MG63 (cell line): ENCODE measurements at regions not wholly inside any gene's neighbourhood (a gene's known extent, or its start where the extent isn't known, plus 50 kb on each side); places are given as distances from the start of the nearest gene placed in this dataset.
"Not testable (repeated sequence)": the region's sequence is repeated elsewhere in the genome, so short reads cannot be mapped to it uniquely, and the experiment has no call there.

ENCODE experiments used
- DNase-seq: peaks from one replicate; pipeline ENCODE4 v3.0.0-alpha.2; 2020
- H3K27me3 ChIP-seq: fragments of 250-450 bp; sonication (Bioruptor Pico); 2 replicates; pipeline ENCODE4 v1.5.1; 2020; ENCODE audit warnings: mild to moderate bottlenecking, moderate library complexity
- H3K36me3 ChIP-seq: fragments of 250-450 bp; sonication (Bioruptor Pico); 2 replicates; pipeline ENCODE4 v1.5.1; 2020; ENCODE audit warnings: mild to moderate bottlenecking, moderate library complexity
- H3K4me3 ChIP-seq: fragments of 250-450 bp; sonication (Bioruptor Pico); 2 replicates; pipeline ENCODE4 v1.5.1; 2020; ENCODE audit warnings: mild to moderate bottlenecking, moderate library complexity
- H3K9me3 ChIP-seq: fragments of 250-450 bp; sonication (Bioruptor Pico); 2 replicates; pipeline ENCODE4 v1.5.1; 2020; ENCODE audit warnings: mild to moderate bottlenecking, moderate library complexity

DNA sequence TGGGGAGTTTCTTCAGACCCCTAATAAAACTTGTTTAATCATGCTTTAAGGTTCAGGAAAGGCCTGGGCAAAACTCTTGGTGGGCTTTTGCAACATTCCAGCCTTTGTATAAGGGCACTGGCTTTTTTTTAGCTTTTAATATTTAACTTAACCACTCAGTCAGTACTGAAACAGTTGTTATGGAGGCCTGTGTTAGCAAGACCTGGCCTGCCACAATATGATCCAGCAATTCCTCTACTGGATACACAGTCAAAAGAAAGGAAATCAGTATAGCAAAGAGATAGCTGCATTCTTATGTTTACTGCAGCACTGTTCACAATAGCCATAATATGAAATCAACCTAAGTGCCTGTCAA, 75.1 kb upstream of the COG2 start:
- H3K4me3 ChIP-seq, result no peak overlapping the region
- no peaks in the 10 kb centered on the region; the same call in 1 of the 2 replicates for H3K9me3 ChIP-seq
- H3K36me3 ChIP-seq, result no peaks in the 10 kb centered on the region
- H3K27me3 ChIP-seq, result peaks cover 29% of the 10 kb centered on the region
- DNase-seq, result no peak

GRCh38 chr1:230566532-230567220, 75.6 kb upstream of the COG2 start:
- H3K9me3 ChIP-seq, H3K36me3 ChIP-seq, DNase-seq, H3K4me3 ChIP-seq: not testable (repeated sequence)
- peaks cover 26% of the 10 kb centered on the region for H3K27me3 ChIP-seq

GRCh38 chr1:230565141-230565540, 77.1 kb upstream of the COG2 start:
- Histone ChIP-seq H3K9me3 (no peaks in the 10 kb centered on the region; the same call in 1 of the 2 replicates), H3K36me3 (no peaks in the 10 kb centered on the region), H3K27me3 (peaks cover 22% of the 10 kb centered on the region), H3K4me3 (no peak overlapping the region)
- no peak for DNase-seq

- Histone ChIP-seq H3K4me3 (no peak overlapping the region), H3K27me3 (peaks cover 27% of the 10 kb centered on the region), H3K36me3 (no peaks in the 10 kb centered on the region), H3K9me3 (no peaks in the 10 kb centered on the region; the same call in 1 of the 2 replicates)
- no peak for DNase-seq
Observed at GRCh38 chr1:230563591-230563990, 78.7 kb upstream of the COG2 start.

DNA sequence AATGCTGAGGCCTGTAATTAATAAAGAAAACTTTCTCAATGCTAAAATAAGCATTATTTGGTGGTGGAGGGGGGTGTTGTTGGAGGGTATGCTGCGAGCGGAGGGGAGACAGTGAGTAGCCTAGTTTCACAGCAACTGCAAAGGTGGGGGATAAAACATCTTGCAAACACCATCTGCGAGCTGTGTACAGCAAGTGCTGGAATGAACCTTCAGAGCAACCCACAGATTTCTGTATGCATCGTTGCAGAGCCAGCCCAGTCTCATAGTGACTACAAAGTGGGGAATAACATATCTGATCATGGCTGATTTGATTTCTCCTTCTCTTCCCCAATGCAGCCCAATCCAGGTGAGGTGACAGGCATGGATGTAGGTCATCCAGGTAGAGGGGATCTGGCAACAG, 80.7 kb upstream of the COG2 start:
- Histone ChIP-seq H3K36me3 (no peaks in the 10 kb centered on the region), H3K9me3 (no peaks in the 10 kb centered on the region; the same call in 1 of the 2 replicates), H3K4me3 (no peak overlapping the region), H3K27me3 (peaks cover 30% of the 10 kb centered on the region)
- DNase-seq, result no peak

GRCh38 chr1:230558324-230558723, 84.0 kb upstream of the COG2 start:
- no peak for DNase-seq
- Histone ChIP-seq H3K36me3 (no peaks in the 10 kb centered on the region), H3K9me3 (no peaks in the 10 kb centered on the region), H3K4me3 (no peak overlapping the region), H3K27me3 (peaks cover 27% of the 10 kb centered on the region)

DNA sequence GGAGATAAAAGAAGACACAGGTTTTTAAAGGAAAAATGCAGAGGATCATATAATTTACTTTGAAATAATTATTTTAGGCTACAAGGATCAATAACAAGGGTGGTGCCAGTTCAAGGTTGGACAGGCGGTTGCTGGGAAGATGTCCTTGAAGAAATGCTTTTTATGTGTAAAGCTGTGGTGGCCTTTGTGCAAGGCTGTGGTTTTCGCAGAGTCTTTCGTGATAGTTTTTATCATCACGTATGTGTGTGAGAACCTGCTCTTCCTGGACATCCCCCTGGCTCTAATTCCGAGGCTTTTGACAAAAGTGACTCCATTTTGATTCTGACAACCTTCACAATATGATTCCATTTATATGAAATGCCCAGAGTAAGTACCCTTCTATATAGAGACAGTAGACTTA, 85.8 kb upstream of the COG2 start:
- H3K27me3 ChIP-seq, result peaks cover 29% of the 10 kb centered on the region
- H3K4me3 ChIP-seq, result no peak overlapping the region
- no peaks in the 10 kb centered on the region for H3K36me3 ChIP-seq
- no peaks in the 10 kb centered on the region for H3K9me3 ChIP-seq
- no peak for DNase-seq

GRCh38 chr1:230555814-230556213, 86.5 kb upstream of the COG2 start:
- Histone ChIP-seq H3K9me3 (no peaks in the 10 kb centered on the region), H3K27me3 (peaks cover 29% of the 10 kb centered on the region), H3K36me3 (no peaks in the 10 kb centered on the region), H3K4me3 (no peak overlapping the region)
- no peak for DNase-seq

- Histone ChIP-seq H3K4me3 (no peak overlapping the region), H3K36me3 (no peaks in the 10 kb centered on the region), H3K9me3 (no peaks in the 10 kb centered on the region), H3K27me3 (peaks cover 21% of the 10 kb centered on the region)
- no peak for DNase-seq
Observed at GRCh38 chr1:230552880-230553279, 89.4 kb upstream of the COG2 start.

DNA sequence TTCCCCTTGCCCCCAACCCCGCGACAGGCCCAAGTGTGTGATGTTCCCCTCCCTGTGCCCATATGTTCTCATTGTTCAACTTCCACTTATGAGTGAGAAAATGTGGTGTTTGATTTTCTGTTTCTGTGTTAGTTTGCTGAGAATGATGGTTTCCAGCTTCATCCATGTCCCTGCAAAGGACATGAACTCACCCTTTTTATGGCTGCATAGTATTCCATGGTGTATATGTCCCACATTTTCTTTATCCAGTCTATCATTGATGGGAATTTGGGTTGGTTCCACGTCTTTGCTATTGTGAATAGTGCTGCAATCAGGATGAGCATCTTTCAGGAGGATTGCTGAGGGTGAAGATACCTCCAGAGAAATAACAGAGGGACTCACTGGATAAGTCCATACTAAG, 91.3 kb upstream of the COG2 start:
- H3K36me3 ChIP-seq, DNase-seq, H3K9me3 ChIP-seq, H3K4me3 ChIP-seq: not testable (repeated sequence)
- H3K27me3 ChIP-seq, result peaks cover 11% of the 10 kb centered on the region

DNA sequence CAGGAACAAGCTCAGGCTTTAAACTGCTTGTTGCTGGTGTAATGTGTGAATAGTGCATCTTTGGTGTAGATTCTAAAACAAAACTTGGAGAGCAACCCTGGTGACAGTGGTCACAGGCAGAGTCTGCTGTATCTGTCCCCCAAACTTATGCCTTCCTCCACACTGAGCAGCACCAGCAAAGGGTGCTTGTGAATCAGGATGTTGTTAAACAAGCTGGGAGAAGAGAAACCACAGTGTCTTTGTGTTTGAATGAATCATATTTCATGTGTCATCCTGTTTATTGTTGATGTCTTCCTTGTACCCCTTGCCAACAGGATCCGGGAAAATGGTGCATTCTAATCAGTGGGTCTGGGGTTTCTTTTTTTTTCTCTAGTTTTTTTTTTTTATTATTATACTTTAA, 91.9 kb upstream of the COG2 start:
- Histone ChIP-seq H3K9me3 (no peaks in the 10 kb centered on the region), H3K36me3 (no peaks in the 10 kb centered on the region), H3K27me3 (peaks cover 7% of the 10 kb centered on the region), H3K4me3 (no peak overlapping the region)
- DNase-seq, result no peak

GRCh38 chr1:230549625-230550024, 92.7 kb upstream of the COG2 start:
- no peaks in the 10 kb centered on the region for H3K9me3 ChIP-seq
- H3K4me3 ChIP-seq, result no peak overlapping the region
- DNase-seq, result no peak
- H3K27me3 ChIP-seq, result peaks cover 6% of the 10 kb centered on the region
- no peaks in the 10 kb centered on the region for H3K36me3 ChIP-seq

DNA sequence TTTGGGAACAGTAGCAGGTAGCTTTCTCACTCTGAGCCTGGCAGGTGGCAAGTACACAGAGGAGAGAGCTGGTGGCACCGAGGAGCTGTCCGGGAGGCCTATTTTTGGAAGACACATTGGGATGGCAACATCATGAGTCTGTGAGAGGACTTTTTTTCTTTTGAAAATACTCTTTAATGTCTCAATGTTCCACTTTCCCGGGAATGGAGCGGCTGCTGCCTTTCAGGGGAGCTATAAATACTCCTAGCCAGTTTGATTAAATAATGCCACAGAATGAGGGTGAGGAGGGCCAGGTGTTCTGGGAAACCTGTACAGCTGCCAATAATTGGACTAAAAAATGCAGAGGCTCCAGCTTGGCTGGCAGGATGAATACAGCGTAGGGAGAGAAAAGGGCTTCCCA, 93.3 kb upstream of the COG2 start:
- Histone ChIP-seq H3K9me3 (no peaks in the 10 kb centered on the region), H3K27me3 (peaks cover 6% of the 10 kb centered on the region), H3K36me3 (no peaks in the 10 kb centered on the region), H3K4me3 (no peak overlapping the region)
- no peak for DNase-seq

DNA sequence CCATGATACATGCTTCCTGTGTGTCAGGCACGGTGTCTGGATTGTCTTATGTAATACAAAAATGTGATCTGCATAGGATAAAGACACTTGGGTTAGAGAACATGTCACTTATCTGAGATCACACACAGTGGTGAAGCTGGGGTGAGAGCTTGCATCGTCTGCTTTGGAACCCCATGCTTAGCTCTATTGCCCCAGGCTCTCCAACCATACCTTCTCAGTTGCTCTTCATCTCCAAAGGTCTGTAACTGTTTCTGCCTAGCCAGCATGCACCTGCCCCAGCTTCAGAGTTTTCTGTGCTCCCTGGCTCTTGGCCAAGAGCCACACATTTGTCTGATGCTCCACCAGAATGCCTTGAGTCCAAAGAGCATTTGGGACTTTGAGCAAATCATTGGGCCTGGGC, 93.9 kb upstream of the COG2 start:
- Histone ChIP-seq H3K36me3 (no peaks in the 10 kb centered on the region), H3K9me3 (no peaks in the 10 kb centered on the region), H3K4me3 (no peak overlapping the region), H3K27me3 (peaks cover 6% of the 10 kb centered on the region)
- no peak for DNase-seq

GRCh38 chr1:230545181-230545580, 97.1 kb upstream of the COG2 start:
- Histone ChIP-seq H3K9me3 (no peaks in the 10 kb centered on the region), H3K4me3 (no peak overlapping the region)

DNA sequence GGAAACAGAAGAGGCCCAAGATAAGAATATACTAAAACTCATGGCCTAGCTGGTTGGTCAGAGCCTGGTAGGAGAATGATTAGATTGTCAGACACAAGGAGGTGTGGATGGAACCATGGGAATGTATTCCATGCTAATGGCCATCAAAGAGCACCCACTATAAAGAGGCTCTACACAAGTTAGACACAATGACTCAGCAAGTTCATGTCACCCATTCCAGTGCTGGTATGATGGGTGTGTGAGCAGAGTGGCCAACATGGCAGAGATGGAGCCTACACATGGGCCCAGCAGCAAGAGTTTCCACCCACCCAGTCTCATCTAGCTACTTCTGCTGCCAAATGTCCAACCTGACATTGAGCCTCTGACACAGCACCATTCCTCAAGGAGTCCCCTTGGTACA, 97.5 kb upstream of the COG2 start:
- no peaks in the 10 kb centered on the region for H3K9me3 ChIP-seq
- no peak for DNase-seq

More at GRCh38 chr1:230545181-230545580, 97.1 kb upstream of the COG2 start:
- Histone ChIP-seq H3K36me3 (no peaks in the 10 kb centered on the region), H3K27me3 (no peaks in the 10 kb centered on the region; the same call in 1 of the 2 replicates)
- no peak for DNase-seq

GRCh38 chr1:230543085-230543484, 99.2 kb upstream of the COG2 start:
- Histone ChIP-seq H3K27me3 (no peaks in the 10 kb centered on the region), H3K4me3 (no peak overlapping the region), H3K9me3 (no peaks in the 10 kb centered on the region), H3K36me3 (no peaks in the 10 kb centered on the region)
- no peak for DNase-seq

More for the DNA sequence above, 97.5 kb upstream of the COG2 start:
- Histone ChIP-seq H3K4me3 (no peak overlapping the region), H3K36me3 (no peaks in the 10 kb centered on the region), H3K27me3 (no peaks in the 10 kb centered on the region; the same call in 1 of the 2 replicates)

- no peaks in the 10 kb centered on the region for H3K9me3 ChIP-seq
- no peaks in the 10 kb centered on the region for H3K27me3 ChIP-seq
- DNase-seq, result no peak
- no peak overlapping the region for H3K4me3 ChIP-seq
- no peaks in the 10 kb centered on the region for H3K36me3 ChIP-seq
Observed at GRCh38 chr1:230542681-230543080, 99.6 kb upstream of the COG2 start.
